ENCODE measurements at regions not wholly inside any gene's neighbourhood (a gene's known extent, or its start where the extent isn't known, plus 50 kb on each side); places are given as distances from the start of the nearest gene placed in this dataset.

DNA sequence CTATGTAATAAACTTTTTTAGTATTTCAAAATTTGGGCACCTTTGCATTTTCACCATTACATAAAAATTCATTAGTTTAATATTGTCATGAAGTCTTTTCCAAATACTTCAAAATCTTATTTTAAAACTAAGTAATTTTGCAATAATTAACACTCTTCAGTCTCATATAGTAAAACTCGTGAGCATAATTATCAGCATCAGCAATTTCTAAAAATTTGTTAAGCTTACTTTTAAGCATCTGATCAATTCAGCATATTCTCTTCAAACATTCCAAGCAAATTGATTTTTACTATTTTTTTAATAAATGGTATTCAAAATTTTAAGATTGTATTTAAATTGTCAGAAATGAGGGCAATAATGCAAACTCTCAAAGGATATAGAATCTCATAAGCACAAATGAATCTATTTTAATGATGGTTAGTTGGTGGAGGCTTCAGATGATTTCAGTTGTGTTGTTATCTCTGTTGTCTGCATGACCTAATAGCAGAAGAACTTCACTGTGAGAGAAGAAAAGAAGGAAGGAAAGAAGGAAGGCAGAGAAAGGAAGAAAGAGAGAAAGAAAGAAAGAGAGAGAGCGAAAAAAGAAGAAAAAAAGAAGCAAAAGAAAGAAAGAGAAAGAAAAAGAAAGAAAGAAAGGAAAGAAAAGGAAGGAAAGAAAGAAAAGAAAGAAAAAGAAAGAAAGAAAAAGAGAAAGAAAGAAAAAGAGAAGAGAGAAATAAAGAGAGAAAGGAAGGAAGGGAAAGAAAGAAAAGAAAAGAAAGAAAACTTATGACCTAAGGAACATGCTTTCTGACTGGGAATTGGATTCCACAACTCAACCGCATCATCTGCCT, 860.5 kb downstream of the NCAM2 start:
- TF ChIP-seq, protein P1, sequence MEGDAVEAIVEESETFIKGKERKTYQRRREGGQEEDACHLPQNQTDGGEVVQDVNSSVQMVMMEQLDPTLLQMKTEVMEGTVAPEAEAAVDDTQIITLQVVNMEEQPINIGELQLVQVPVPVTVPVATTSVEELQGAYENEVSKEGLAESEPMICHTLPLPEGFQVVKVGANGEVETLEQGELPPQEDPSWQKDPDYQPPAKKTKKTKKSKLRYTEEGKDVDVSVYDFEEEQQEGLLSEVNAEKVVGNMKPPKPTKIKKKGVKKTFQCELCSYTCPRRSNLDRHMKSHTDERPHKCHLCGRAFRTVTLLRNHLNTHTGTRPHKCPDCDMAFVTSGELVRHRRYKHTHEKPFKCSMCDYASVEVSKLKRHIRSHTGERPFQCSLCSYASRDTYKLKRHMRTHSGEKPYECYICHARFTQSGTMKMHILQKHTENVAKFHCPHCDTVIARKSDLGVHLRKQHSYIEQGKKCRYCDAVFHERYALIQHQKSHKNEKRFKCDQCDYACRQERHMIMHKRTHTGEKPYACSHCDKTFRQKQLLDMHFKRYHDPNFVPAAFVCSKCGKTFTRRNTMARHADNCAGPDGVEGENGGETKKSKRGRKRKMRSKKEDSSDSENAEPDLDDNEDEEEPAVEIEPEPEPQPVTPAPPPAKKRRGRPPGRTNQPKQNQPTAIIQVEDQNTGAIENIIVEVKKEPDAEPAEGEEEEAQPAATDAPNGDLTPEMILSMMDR (IDR thresholded peaks at IDR 0.05): no peak
- no peak for TF ChIP-seq POLR2A (IDR thresholded peaks at IDR 0.05)

Data from Peyer's patch (tissue), 4 donors.